ENCODE measurements at regions not wholly inside any gene's neighbourhood (a gene's known extent, or its start where the extent isn't known, plus 50 kb on each side); places are given as distances from the start of the nearest gene placed in this dataset.
A peak's percentile ranks its signal among the peaks of the same experiment; 100 is the strongest.

DNA sequence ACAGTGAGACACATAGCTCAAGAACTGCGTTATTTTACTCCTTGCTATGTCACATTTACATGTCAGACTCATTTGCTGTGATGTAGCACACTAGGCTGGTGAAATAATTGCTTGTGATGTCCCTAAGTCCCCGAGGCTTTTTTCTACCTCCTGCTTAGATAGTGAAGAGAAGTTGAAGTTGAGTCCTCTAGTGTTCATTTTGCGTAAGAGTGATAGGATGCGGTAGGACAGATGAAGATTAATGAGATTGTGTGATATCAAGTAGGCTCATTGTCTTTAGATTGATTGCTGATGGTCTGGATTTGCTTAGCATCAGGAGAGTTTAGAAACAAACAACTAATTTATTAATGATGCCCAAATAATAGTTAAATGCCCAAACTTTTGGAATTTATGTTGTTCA is 173.6 kb upstream of the NUDT6 start:
- Histone ChIP-seq H3K79me1 (replicated peaks; ENCODE audit: low read length, poor library complexity, severe bottlenecking) (no peaks in the 10 kb centered on the region), H3K4me2 (ENCODE audit: low read length, poor library complexity, severe bottlenecking) (no peak overlapping the region), H3K4ac (ENCODE audit: low read depth in 1 of 2, low read length in 2 of 2) (no peak overlapping the region), H3K4me3 (ENCODE audit: insufficient read depth in 1 of 2, low read depth in 1 of 2, low read length in 2 of 2) (no peak overlapping the region), H3K27me3 (ENCODE audit: control insufficient read depth in 1 of 2, insufficient read depth in 1 of 2, low read length in 2 of 2) (no peaks in the 10 kb centered on the region), H2BK12ac (ENCODE audit: low read length in 2 of 2) (no peak overlapping the region), H4K91ac (ENCODE audit: low read length) (no peak overlapping the region), H2AK5ac (ENCODE audit: low read length, severe bottlenecking) (no peak overlapping the region), H3K4me1 (ENCODE audit: control insufficient read depth, insufficient read depth, low read depth, low read length) (no peaks in the 10 kb centered on the region), H3K36me3 (ENCODE audit: control insufficient read depth in 1 of 2, insufficient read depth in 2 of 2, low read depth in 1 of 2, low read length in 2 of 2) (peaks cover under 1 to 4% of the 10 kb centered on the region in 2 experiments), H2BK120ac (ENCODE audit: low read depth, low read length) (no peak overlapping the region), H3K23ac (ENCODE audit: low read length in 2 of 2) (no peak overlapping the region), H3K18ac (ENCODE audit: low read depth in 1 of 2, low read length in 2 of 2) (no peak overlapping the region), H2BK5ac (ENCODE audit: low read depth, low read length, poor library complexity, severe bottlenecking) (no peak overlapping the region), H3K9ac (ENCODE audit: low read length) (no peak overlapping the region), H3K9me3 (ENCODE audit: control insufficient read depth, low read length) (peaks cover 2% of the 10 kb centered on the region), H4K8ac (ENCODE audit: low read length) (no peak overlapping the region), H2BK15ac (ENCODE audit: low read depth, poor library complexity, severe bottlenecking) (no peak overlapping the region), H3K14ac (ENCODE audit: low read length in 2 of 2) (no peak overlapping the region), H3K27ac (ENCODE audit: low read length, poor library complexity, severe bottlenecking) (no peak overlapping the region), H2AFZ (ENCODE audit: low read depth, low read length) (no peak overlapping the region)
- DNase-seq = peak; percentile 30
- 74% methylated on average over 3 of the region's 4 CpGs for WGBS

DNA sequence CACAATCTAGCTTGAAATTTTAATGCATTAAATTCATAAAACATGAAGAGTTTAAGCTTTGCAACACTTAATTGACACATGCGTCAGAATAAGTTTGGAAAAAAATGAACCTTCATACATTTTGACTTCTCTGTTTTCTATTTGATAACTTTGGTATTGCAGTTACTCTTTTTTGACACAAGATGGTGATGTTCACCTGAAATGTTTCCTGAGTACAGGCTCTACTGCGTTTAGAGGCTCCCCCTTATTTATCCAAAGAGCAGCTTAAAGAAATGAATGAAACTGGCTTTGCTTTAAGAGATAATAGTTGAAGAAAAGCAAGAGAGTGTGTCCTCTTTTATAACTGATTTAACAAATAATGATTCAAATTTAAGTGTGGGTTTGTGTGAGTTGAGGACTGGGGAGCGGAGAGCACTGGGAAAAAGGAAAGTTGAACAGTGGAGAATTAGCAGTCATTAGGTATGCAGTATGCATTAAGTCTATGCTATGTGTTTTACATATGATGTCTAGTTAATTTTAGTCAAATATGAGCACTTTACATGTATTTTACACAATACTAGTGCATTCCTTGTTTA is 180.6 kb upstream of the NUDT6 start:
- Histone ChIP-seq H3K9ac (ENCODE audit: low read length) (no peak overlapping the region), H3K4me3 (ENCODE audit: insufficient read depth in 1 of 2, low read depth in 1 of 2, low read length in 2 of 2) (no peak overlapping the region), H3K27ac (ENCODE audit: low read length, poor library complexity, severe bottlenecking) (no peak overlapping the region), H2BK120ac (ENCODE audit: low read depth, low read length) (no peak overlapping the region), H4K8ac (ENCODE audit: low read length) (no peak overlapping the region), H2AFZ (ENCODE audit: low read depth, low read length) (no peak overlapping the region), H3K9me3 (ENCODE audit: control insufficient read depth, low read length) (no peaks in the 10 kb centered on the region), H3K14ac (ENCODE audit: low read length in 2 of 2) (no peak overlapping the region), H3K36me3 (ENCODE audit: control insufficient read depth in 1 of 2, insufficient read depth in 2 of 2, low read depth in 1 of 2, low read length in 2 of 2) (peaks cover 0 to 14% of the 10 kb centered on the region in 2 experiments), H3K23ac (ENCODE audit: low read length in 2 of 2) (no peak overlapping the region), H3K4me1 (ENCODE audit: control insufficient read depth, insufficient read depth, low read depth, low read length) (peaks cover 1% of the 10 kb centered on the region), H2BK12ac (ENCODE audit: low read length in 2 of 2) (no peak overlapping the region), H2BK15ac (ENCODE audit: low read depth, poor library complexity, severe bottlenecking) (no peak overlapping the region), H3K79me1 (replicated peaks; ENCODE audit: low read length, poor library complexity, severe bottlenecking) (peaks cover 5% of the 10 kb centered on the region), H3K27me3 (ENCODE audit: control insufficient read depth in 1 of 2, insufficient read depth in 1 of 2, low read length in 2 of 2) (no peaks in the 10 kb centered on the region), H3K4ac (ENCODE audit: low read depth in 1 of 2, low read length in 2 of 2) (no peak overlapping the region), H2BK5ac (ENCODE audit: low read depth, low read length, poor library complexity, severe bottlenecking) (no peak overlapping the region), H3K4me2 (ENCODE audit: low read length, poor library complexity, severe bottlenecking) (no peak overlapping the region), H2AK5ac (ENCODE audit: low read length, severe bottlenecking) (no peak overlapping the region), H3K18ac (ENCODE audit: low read depth in 1 of 2, low read length in 2 of 2) (no peak overlapping the region), H4K91ac (ENCODE audit: low read length) (no peak overlapping the region)
- WGBS = 44% methylated on average over 2 of the region's 3 CpGs
- peak; percentile 75 for DNase-seq

DNA sequence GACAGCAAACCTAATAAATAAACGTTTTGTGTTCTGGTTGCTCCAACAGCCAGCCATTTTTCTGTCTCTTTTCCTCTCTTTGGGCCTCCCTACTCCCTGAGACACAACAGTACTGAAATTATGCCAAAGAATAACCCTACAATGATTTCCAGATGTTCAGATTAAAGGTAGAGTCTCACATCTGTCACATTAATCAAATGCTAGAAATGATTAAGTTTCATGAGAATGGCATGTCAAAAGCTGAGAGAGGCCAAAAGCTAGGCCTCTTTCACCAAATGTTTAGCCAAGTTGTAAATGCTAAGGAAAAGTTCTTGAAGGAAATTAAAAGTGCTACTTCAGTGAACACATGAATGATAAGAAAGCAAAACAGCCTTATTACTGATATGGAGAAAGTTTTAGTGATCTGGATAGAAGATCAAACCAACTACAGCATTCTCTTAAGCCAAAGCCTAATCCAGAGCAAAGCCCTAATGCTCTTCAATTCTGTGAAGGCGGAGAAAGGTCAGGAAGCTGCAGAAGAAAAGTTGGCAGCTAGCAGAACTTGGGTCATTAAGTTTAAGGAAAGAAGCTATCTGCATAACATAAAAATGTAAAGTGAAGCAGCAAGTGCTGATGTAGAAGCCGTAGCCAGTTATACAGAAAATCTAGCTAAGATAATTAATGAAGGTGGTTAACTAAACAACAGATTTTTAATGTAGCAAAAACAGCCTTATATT is 182.1 kb upstream of the NUDT6 start:
- H4K91ac ChIP-seq (ENCODE audit: low read length) = no peak overlapping the region
- H3K14ac ChIP-seq (ENCODE audit: low read length in 2 of 2) = no peak overlapping the region
- H2BK15ac ChIP-seq (ENCODE audit: low read depth, poor library complexity, severe bottlenecking) = no peak overlapping the region
- H3K36me3 ChIP-seq (ENCODE audit: control insufficient read depth in 1 of 2, insufficient read depth in 2 of 2, low read depth in 1 of 2, low read length in 2 of 2) = peaks cover 0 to 14% of the 10 kb centered on the region in 2 experiments
- DNase-seq = no peak
- no peak overlapping the region for H3K4ac ChIP-seq (ENCODE audit: low read depth in 1 of 2, low read length in 2 of 2)
- H2BK5ac ChIP-seq (ENCODE audit: low read depth, low read length, poor library complexity, severe bottlenecking) = no peak overlapping the region
- no peaks in the 10 kb centered on the region for H3K9me3 ChIP-seq (ENCODE audit: control insufficient read depth, low read length)
- H3K9ac ChIP-seq (ENCODE audit: low read length) = no peak overlapping the region
- 90% methylated on average over 2 of the region's 3 CpGs for WGBS
- no peak overlapping the region for H3K18ac ChIP-seq (ENCODE audit: low read depth in 1 of 2, low read length in 2 of 2)
- no peak overlapping the region for H2BK120ac ChIP-seq (ENCODE audit: low read depth, low read length)
- H3K27me3 ChIP-seq (ENCODE audit: control insufficient read depth in 1 of 2, insufficient read depth in 1 of 2, low read length in 2 of 2) = no peaks in the 10 kb centered on the region
- no peak overlapping the region for H4K8ac ChIP-seq (ENCODE audit: low read length)
- H2AK5ac ChIP-seq (ENCODE audit: low read length, severe bottlenecking) = no peak overlapping the region
- H3K79me1 ChIP-seq (replicated peaks; ENCODE audit: low read length, poor library complexity, severe bottlenecking) = peaks cover 5% of the 10 kb centered on the region
- no peak overlapping the region for H3K27ac ChIP-seq (ENCODE audit: low read length, poor library complexity, severe bottlenecking)
- peaks cover 1% of the 10 kb centered on the region for H3K4me1 ChIP-seq (ENCODE audit: control insufficient read depth, insufficient read depth, low read depth, low read length)
- no peak overlapping the region for H3K4me3 ChIP-seq (ENCODE audit: insufficient read depth in 1 of 2, low read depth in 1 of 2, low read length in 2 of 2)
- no peak overlapping the region for H2BK12ac ChIP-seq (ENCODE audit: low read length in 2 of 2)
- H2AFZ ChIP-seq (ENCODE audit: low read depth, low read length) = no peak overlapping the region
- no peak overlapping the region for H3K4me2 ChIP-seq (ENCODE audit: low read length, poor library complexity, severe bottlenecking)
- H3K23ac ChIP-seq (ENCODE audit: low read length in 2 of 2) = no peak overlapping the region

DNA sequence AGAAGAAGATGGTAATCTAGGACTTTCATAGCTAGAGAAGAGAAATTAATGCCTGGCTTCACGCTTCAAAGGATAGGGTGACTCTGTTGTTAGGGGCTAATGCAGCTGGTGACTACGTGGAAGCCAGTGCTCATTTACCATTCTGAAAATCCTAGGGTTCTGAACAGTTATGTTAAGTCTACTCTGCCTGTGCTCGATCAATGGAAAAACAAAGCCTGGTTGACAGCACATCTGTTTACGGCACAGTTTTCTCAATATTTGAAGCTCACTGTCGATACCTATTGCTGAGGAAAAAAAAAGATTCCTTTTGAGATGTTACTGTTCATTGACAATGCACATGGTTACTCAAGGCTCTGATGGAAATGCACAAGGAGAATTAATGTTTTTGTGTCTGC is 182.6 kb upstream of the NUDT6 start:
- H2BK12ac ChIP-seq (ENCODE audit: low read length in 2 of 2) = no peak overlapping the region
- no peak overlapping the region for H3K4me3 ChIP-seq (ENCODE audit: insufficient read depth in 1 of 2, low read depth in 1 of 2, low read length in 2 of 2)
- H2AK5ac ChIP-seq (ENCODE audit: low read length, severe bottlenecking) = no peak overlapping the region
- H3K4me1 ChIP-seq (ENCODE audit: control insufficient read depth, insufficient read depth, low read depth, low read length) = peaks cover 1% of the 10 kb centered on the region
- H3K27me3 ChIP-seq (ENCODE audit: control insufficient read depth in 1 of 2, insufficient read depth in 1 of 2, low read length in 2 of 2) = no peaks in the 10 kb centered on the region
- no peak overlapping the region for H3K18ac ChIP-seq (ENCODE audit: low read depth in 1 of 2, low read length in 2 of 2)
- H3K36me3 ChIP-seq (ENCODE audit: control insufficient read depth in 1 of 2, insufficient read depth in 2 of 2, low read depth in 1 of 2, low read length in 2 of 2) = peaks cover 0 to 14% of the 10 kb centered on the region in 2 experiments
- no peak overlapping the region for H2AFZ ChIP-seq (ENCODE audit: low read depth, low read length)
- no peak overlapping the region for H2BK5ac ChIP-seq (ENCODE audit: low read depth, low read length, poor library complexity, severe bottlenecking)
- H3K23ac ChIP-seq (ENCODE audit: low read length in 2 of 2) = no peak overlapping the region
- no peak overlapping the region for H3K14ac ChIP-seq (ENCODE audit: low read length in 2 of 2)
- H3K4ac ChIP-seq (ENCODE audit: low read depth in 1 of 2, low read length in 2 of 2) = no peak overlapping the region
- DNase-seq = no peak
- no peak overlapping the region for H2BK15ac ChIP-seq (ENCODE audit: low read depth, poor library complexity, severe bottlenecking)
- H3K9me3 ChIP-seq (ENCODE audit: control insufficient read depth, low read length) = no peaks in the 10 kb centered on the region
- no peak overlapping the region for H2BK120ac ChIP-seq (ENCODE audit: low read depth, low read length)
- H3K27ac ChIP-seq (ENCODE audit: low read length, poor library complexity, severe bottlenecking) = no peak overlapping the region
- peaks cover 5% of the 10 kb centered on the region for H3K79me1 ChIP-seq (replicated peaks; ENCODE audit: low read length, poor library complexity, severe bottlenecking)
- H4K8ac ChIP-seq (ENCODE audit: low read length) = no peak overlapping the region
- H3K4me2 ChIP-seq (ENCODE audit: low read length, poor library complexity, severe bottlenecking) = no peak overlapping the region
- WGBS = 92% methylated on average over 5 of the region's 5 CpGs
- H3K9ac ChIP-seq (ENCODE audit: low read length) = no peak overlapping the region
- no peak overlapping the region for H4K91ac ChIP-seq (ENCODE audit: low read length)
